ENCODE measurements at regions not wholly inside any gene's neighbourhood (a gene's known extent, or its start where the extent isn't known, plus 50 kb on each side); places are given as distances from the start of the nearest gene placed in this dataset.

GRCh38 chr12:25764409-25764808 is 194.1 kb upstream of the RASSF8 start:
- ATAC-seq (ENCODE audit: low read depth) (no peak), DNase-seq (ENCODE audit: low spot score in 2 of 2) (no peak)
- Mint-ChIP-seq H3K4me3 (no peak overlapping the region), H3K27ac (no peak overlapping the region), H3K4me1 (no peaks in the 10 kb centered on the region), H3K9me3 (no peaks in the 10 kb centered on the region), H3K27me3 (peaks cover 4% of the 10 kb centered on the region), H3K36me3 (no peaks in the 10 kb centered on the region)

GRCh38 chr12:25764892-25765291 is 193.6 kb upstream of the RASSF8 start:
- Mint-ChIP-seq H3K4me3 (no peak overlapping the region), H3K4me1 (no peaks in the 10 kb centered on the region), H3K27me3 (peaks cover 4% of the 10 kb centered on the region), H3K9me3 (no peaks in the 10 kb centered on the region), H3K27ac (no peak overlapping the region), H3K36me3 (no peaks in the 10 kb centered on the region)
- no peak for DNase-seq (ENCODE audit: low spot score in 2 of 2)
- no peak for ATAC-seq (ENCODE audit: low read depth)

GRCh38 chr12:25767606-25768005 is 190.9 kb upstream of the RASSF8 start:
- DNase-seq (ENCODE audit: low spot score in 2 of 2), result no peak
- ATAC-seq (ENCODE audit: low read depth), result no peak
- Mint-ChIP-seq H3K9me3 (no peaks in the 10 kb centered on the region), H3K4me3 (no peak overlapping the region), H3K36me3 (no peaks in the 10 kb centered on the region), H3K27ac (no peak overlapping the region), H3K27me3 (peaks cover 6% of the 10 kb centered on the region), H3K4me1 (no peaks in the 10 kb centered on the region)

GRCh38 chr12:25768151-25768550 is 190.3 kb upstream of the RASSF8 start:
- Mint-ChIP-seq H3K27ac (no peak overlapping the region), H3K4me3 (no peak overlapping the region), H3K9me3 (no peaks in the 10 kb centered on the region), H3K4me1 (no peaks in the 10 kb centered on the region), H3K36me3 (no peaks in the 10 kb centered on the region), H3K27me3 (peaks cover 6% of the 10 kb centered on the region)
- no peak for DNase-seq (ENCODE audit: low spot score in 2 of 2)
- ATAC-seq (ENCODE audit: low read depth), result no peak

GRCh38 chr12:25769082-25769945 is 189.2 kb upstream of the RASSF8 start:
- no peak for DNase-seq (ENCODE audit: low spot score in 2 of 2)

GRCh38 chr12:25771041-25771440 is 187.4 kb upstream of the RASSF8 start:
- Mint-ChIP-seq H3K4me1 (no peaks in the 10 kb centered on the region), H3K36me3 (no peaks in the 10 kb centered on the region), H3K9me3 (no peaks in the 10 kb centered on the region), H3K4me3 (no peak overlapping the region), H3K27ac (no peak overlapping the region), H3K27me3 (peaks cover 6% of the 10 kb centered on the region)
- DNase-seq (ENCODE audit: low spot score in 2 of 2), result no peak
- no peak for ATAC-seq (ENCODE audit: low read depth)

More at GRCh38 chr12:25769082-25769945, 189.2 kb upstream of the RASSF8 start:
- Mint-ChIP-seq H3K9me3 (no peaks in the 10 kb centered on the region), H3K36me3 (no peaks in the 10 kb centered on the region), H3K27me3 (peaks cover 6% of the 10 kb centered on the region), H3K4me1 (no peaks in the 10 kb centered on the region), H3K4me3 (no peak overlapping the region), H3K27ac (no peak overlapping the region)
- ATAC-seq (ENCODE audit: low read depth), result no peak

GRCh38 chr12:25771476-25771875 is 187.0 kb upstream of the RASSF8 start:
- Mint-ChIP-seq H3K27me3 (peaks cover 6% of the 10 kb centered on the region), H3K27ac (no peak overlapping the region), H3K36me3 (no peaks in the 10 kb centered on the region), H3K9me3 (no peaks in the 10 kb centered on the region), H3K4me3 (no peak overlapping the region), H3K4me1 (no peaks in the 10 kb centered on the region)
- ATAC-seq (ENCODE audit: low read depth) (no peak), DNase-seq (ENCODE audit: low spot score in 2 of 2) (no peak)

- H3K4me1 Mint-ChIP-seq, result no peaks in the 10 kb centered on the region
- H3K36me3 Mint-ChIP-seq, result no peaks in the 10 kb centered on the region
- no peaks in the 10 kb centered on the region for H3K9me3 Mint-ChIP-seq
- no peak overlapping the region for H3K27ac Mint-ChIP-seq
- peaks cover 4% of the 10 kb centered on the region for H3K27me3 Mint-ChIP-seq
- ATAC-seq (ENCODE audit: low read depth) (no peak), DNase-seq (ENCODE audit: low spot score in 2 of 2) (no peak)
- H3K4me3 Mint-ChIP-seq, result no peak overlapping the region
These were observed 182.5 kb upstream of the RASSF8 start for GRCh38 chr12:25775968-25776367.

GRCh38 chr12:25780771-25781170 is 177.7 kb upstream of the RASSF8 start:
- H3K4me1 Mint-ChIP-seq, result no peaks in the 10 kb centered on the region
- no peak overlapping the region for H3K27ac Mint-ChIP-seq
- ATAC-seq (ENCODE audit: low read depth) (no peak), DNase-seq (ENCODE audit: low spot score in 2 of 2) (no peak)
- no peaks in the 10 kb centered on the region for H3K9me3 Mint-ChIP-seq
- peaks cover 5% of the 10 kb centered on the region for H3K27me3 Mint-ChIP-seq
- H3K36me3 Mint-ChIP-seq, result no peaks in the 10 kb centered on the region
- H3K4me3 Mint-ChIP-seq, result no peak overlapping the region

- peaks cover 5% of the 10 kb centered on the region for H3K27me3 Mint-ChIP-seq
- H3K4me1 Mint-ChIP-seq, result no peaks in the 10 kb centered on the region
- no peak overlapping the region for H3K27ac Mint-ChIP-seq
- DNase-seq (ENCODE audit: low spot score in 2 of 2) (no peak), ATAC-seq (ENCODE audit: low read depth) (no peak)
- no peak overlapping the region for H3K4me3 Mint-ChIP-seq
- no peaks in the 10 kb centered on the region for H3K9me3 Mint-ChIP-seq
- no peaks in the 10 kb centered on the region for H3K36me3 Mint-ChIP-seq
These were observed 177.2 kb upstream of the RASSF8 start for GRCh38 chr12:25781232-25781631.

- H3K4me3 Mint-ChIP-seq, result no peak overlapping the region
- no peaks in the 10 kb centered on the region for H3K9me3 Mint-ChIP-seq
- H3K36me3 Mint-ChIP-seq, result no peaks in the 10 kb centered on the region
- no peak overlapping the region for H3K27ac Mint-ChIP-seq
- peaks cover 4% of the 10 kb centered on the region for H3K27me3 Mint-ChIP-seq
- no peak for ATAC-seq (ENCODE audit: low read depth)
- no peak for DNase-seq (ENCODE audit: low spot score in 2 of 2)
- no peaks in the 10 kb centered on the region for H3K4me1 Mint-ChIP-seq
These were observed 174.9 kb upstream of the RASSF8 start for GRCh38 chr12:25783566-25783965.

GRCh38 chr12:25784669-25785068 is 173.8 kb upstream of the RASSF8 start:
- DNase-seq (ENCODE audit: low spot score in 2 of 2) (no peak), ATAC-seq (ENCODE audit: low read depth) (no peak)
- Mint-ChIP-seq H3K27me3 (peaks cover 4% of the 10 kb centered on the region), H3K4me3 (no peak overlapping the region), H3K9me3 (no peaks in the 10 kb centered on the region), H3K27ac (no peak overlapping the region), H3K4me1 (no peaks in the 10 kb centered on the region), H3K36me3 (no peaks in the 10 kb centered on the region)

- H3K4me1 Mint-ChIP-seq, result no peaks in the 10 kb centered on the region
- ATAC-seq (ENCODE audit: low read depth), result no peak
- H3K27me3 Mint-ChIP-seq, result peaks cover 4% of the 10 kb centered on the region
- no peak overlapping the region for H3K27ac Mint-ChIP-seq
- no peak overlapping the region for H3K4me3 Mint-ChIP-seq
- H3K36me3 Mint-ChIP-seq, result no peaks in the 10 kb centered on the region
- H3K9me3 Mint-ChIP-seq, result no peaks in the 10 kb centered on the region
- DNase-seq (ENCODE audit: low spot score in 2 of 2), result no peak
These were observed 173.3 kb upstream of the RASSF8 start for GRCh38 chr12:25785134-25785533.

GRCh38 chr12:25787701-25788100 is 170.8 kb upstream of the RASSF8 start:
- Mint-ChIP-seq H3K4me3 (no peak overlapping the region), H3K36me3 (no peaks in the 10 kb centered on the region), H3K4me1 (no peaks in the 10 kb centered on the region), H3K9me3 (no peaks in the 10 kb centered on the region), H3K27me3 (peaks cover 6% of the 10 kb centered on the region), H3K27ac (no peak overlapping the region)
- no peak for ATAC-seq (ENCODE audit: low read depth)
- DNase-seq (ENCODE audit: low spot score in 2 of 2), result no peak

Data from memory B cell (primary cell).